NCI-H748 (cell line): ENCODE measurements at regions not wholly inside any gene's neighbourhood (a gene's known extent, or its start where the extent isn't known, plus 50 kb on each side); places are given as distances from the start of the nearest gene placed in this dataset.

Experiments used
- DNase-seq: peaks from one replicate; lab custom pipeline; 2025; ENCODE audit not compliant: unreplicated experiment; lab: John Stamatoyannopoulos, UW

DNA sequence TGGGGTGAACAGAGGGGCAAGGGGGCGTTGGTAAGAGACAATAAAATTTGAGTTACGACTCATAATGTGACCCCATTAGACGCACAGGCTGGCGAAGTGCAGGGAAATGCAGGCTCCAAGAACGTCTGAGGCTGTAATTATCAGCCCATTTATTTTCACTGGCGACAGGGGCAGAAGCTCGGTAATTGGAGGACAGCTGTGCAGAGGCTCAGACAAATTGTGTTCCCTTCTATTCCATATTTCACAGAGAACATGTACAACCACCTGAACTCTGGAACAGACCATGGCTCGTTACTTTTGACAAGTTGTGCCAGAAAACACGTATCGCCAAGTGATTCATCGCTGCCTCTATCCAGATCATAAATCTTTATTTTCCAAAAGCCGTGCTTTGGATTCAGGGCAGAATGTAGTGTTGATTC is 137.3 kb upstream of the FRMD4A start:
- DNase-seq, result peak; percentile 65

DNA sequence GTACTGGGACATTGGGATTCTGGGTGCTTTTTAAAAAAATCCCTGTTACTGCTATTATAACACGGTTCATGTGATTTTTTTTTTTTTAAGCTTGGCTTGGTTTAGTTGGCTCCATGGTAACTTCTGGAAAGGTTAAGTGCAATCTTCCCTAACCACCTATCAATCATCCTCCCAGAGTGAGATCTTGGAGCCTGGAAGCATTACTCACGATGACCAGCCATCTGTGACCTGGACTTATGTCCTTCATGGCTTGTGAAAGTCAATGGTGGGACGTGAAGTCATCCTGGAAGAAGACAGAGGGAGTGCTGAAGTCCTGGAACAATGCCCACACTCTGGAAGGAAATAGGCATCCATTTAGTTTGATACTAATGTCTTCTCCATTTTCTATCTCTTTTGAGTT is 135.5 kb upstream of the FRMD4A start:
- no peak for DNase-seq

DNA sequence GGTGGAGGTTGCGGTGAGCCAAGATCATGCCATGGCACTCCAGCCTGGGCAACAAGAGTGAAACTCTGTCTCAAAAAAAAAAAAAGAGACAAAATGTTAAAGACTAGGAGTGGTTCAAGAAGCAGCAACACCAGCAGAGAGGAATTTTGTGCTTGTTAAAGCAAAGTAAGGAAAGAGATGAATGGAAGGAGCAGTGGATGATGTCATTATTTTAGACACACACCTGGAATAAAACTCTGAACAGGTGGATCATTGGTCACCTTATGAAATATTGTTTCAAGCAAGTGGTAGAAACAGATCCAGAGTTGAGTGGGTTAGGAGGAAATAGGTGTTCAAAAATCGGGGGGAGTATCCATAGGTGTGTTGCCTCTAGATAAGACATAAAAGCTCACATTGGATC is 129.7 kb upstream of the FRMD4A start:
- DNase-seq, result no peak

GRCh38 chr10:14459665-14460064 is 128.9 kb upstream of the FRMD4A start:
- no peak for DNase-seq

GRCh38 chr10:14456870-14457266 is 126.1 kb upstream of the FRMD4A start:
- DNase-seq, result no peak

DNA sequence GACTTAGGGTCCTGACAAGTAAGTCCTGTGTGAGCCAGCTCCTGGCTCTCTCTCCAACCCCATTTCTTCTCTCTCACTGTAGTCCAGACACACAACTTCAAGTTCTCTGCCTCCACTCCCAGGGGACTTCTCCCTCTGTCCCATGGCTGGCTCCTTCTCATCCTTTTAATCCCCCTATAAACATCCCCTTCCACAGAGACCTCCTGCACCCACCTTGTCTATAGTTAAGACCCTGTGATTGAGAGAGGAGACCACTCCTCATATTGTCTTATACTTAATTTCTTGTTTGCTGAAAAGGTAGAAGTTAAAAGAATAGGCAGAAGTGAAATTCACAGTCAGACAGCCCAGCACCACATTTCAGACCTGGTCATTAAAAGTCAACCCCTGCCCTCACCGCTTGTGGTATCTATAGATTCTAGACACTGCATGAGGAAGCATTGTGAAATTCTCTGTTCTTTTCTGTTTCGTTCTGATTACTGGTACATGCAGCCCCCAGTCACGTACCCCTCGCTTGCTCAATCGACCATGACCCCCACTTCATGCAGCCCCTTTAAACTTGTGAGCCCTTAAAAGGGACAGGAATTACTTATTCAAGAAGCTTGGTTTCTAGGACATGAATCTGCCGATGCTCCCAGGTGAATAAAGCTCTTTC is 125.6 kb upstream of the FRMD4A start:
- DNase-seq, result no peak

GRCh38 chr10:14454629-14455028 is 123.9 kb upstream of the FRMD4A start:
- no peak for DNase-seq

DNA sequence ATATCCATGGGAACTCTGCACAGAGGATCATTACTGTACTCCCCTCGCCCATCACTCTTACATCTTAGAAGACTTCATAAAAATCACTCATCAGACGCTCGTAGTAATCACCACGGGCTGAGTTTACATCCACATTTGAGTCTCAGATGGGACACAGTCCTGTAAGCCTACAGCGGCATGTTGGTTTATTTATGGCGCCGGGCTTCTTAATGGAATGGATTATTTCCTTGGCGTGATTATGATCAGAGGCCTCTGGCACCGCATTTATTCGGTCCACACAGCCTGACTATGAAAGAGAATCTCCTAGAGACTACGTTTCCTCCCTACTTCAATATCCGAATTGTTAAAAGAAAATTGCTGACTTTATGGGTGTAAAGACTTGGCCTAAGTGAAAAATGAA is 123.5 kb upstream of the FRMD4A start:
- no peak for DNase-seq

- no peak for DNase-seq
Observed at GRCh38 chr10:14453593-14453992, 122.9 kb upstream of the FRMD4A start.

DNA sequence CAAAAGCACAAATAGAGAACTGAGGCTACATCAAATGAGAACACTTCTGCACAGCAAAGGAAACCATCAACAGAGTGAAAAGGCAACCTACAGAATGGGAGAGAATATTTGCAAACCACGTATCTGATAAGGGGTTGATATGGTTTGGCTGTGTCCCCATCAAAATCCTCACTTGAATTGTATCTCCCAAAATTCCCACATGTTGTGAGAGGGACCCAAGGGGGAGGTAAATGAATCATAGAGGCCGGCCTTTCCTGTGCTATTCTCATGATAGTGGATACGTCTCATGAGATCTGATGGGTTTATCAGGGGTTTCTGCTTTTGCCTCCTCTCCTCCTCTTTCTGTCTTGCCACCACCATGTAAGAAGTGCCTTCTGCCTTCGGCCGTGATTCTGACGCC is 120.6 kb upstream of the FRMD4A start:
- no peak for DNase-seq

- DNase-seq, result no peak
Observed at GRCh38 chr10:14450041-14450491, 119.3 kb upstream of the FRMD4A start.

DNA sequence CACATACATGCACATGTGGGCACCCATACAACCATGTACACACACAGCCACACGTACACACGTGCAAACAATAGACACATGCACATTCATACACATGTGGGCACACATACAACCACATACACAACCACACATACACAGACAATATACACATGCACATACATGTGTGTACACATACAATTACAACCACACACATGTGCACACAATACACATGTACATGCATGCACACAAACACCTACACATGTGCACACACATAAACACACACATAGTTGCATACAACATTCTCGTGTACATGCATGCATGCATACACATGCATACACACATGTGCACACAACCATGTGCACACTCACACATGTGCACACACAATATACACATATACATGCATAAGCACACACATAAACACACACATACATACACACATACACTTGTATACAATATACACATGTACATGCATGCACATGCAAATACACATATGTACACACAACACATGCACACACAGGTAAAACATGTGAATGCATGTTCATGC is 118.6 kb upstream of the FRMD4A start:
- DNase-seq, result no peak

GRCh38 chr10:14448197-14448990 is 117.7 kb upstream of the FRMD4A start:
- DNase-seq, result no peak

DNA sequence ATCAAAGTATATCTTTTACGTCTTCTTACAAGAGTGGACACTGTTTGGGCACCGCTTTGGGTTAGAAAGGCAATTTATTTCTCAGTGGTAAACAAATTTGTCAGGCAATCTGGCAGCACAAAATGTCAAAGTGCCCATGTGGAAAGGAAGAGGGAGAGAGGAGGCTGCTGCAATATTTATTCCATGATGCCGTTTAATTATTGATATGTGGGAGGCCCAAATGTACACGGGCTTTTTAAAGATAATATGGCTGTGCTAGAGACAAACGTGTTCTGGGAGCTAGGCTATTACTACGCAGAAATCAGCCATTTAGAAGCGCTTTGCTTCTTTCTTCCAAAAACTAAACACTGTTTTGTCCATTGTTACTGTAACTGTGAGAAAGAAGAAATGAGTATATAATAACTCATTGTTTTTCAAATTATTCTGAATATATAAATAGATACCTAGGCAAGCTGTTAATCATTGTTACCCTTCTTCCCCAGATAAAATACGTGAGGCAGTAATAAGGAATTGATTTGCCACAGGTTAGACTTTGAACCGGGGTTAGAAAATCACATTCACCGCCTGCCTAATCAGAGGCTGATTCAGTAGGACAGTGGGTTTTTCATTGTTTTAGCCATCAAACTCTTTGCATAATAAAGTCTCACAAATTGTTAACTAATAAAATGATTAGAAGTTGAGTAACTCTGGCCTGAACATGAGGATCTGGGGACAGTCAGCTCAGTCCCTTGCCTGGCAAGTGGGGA is 116.5 kb upstream of the FRMD4A start:
- no peak for DNase-seq

DNA sequence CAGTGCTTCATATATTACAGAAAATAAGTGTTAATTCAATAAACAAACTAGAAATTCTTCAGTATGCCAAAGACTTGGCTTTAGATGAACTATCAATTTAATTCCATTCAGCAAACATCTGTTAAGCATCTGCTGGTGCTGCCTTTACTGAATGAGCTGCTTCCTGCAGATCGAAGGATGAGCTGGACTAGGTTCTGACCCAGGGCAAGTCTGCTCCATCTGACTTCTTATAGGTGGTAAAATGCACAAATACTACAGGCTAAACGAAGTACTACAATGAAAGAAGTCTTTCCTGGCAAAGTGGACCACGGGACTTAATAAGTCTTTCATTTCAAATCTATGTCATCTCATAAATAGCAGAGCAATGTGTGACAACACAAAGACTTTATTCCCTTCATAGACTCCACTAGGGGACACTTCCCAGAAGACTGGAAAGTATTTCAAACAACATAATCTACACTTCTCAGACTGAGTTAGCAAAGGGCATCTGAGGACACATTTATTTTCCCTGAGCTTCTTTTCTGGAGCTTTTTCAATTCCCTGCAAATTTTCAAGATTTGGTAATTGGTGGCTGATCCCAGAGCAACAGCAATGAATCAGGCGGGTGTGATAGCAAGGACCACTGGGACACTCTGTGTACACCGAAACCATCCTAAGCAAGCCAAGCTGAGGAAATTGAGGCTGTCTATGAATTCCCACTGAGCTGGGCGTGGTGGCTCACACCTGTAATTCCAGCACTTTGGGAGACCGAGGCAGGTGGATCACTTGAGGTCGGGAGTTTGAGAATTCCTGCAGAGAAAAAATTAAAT is 108.9 kb upstream of the FRMD4A start:
- no peak for DNase-seq

GRCh38 chr10:14438576-14438975 is 107.9 kb upstream of the FRMD4A start:
- no peak for DNase-seq

DNA sequence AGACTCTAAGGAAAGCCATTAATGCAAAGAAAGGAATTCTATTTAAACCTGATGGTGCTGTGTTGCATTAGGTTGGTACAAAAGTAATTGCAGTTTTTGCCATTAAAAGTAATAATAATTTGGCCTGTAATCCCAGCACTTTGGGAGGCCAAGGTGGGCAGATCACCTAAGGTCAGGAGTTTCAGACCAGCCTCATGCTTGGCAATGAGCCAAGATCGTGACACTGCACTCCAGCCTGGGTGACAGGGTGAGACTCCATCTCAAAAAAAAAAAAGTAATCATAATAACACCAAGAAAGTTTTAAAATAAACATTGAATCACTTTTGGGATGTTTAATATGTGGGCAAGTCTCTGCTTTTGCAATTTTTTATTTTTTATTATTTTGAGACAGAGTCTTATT is 107.3 kb upstream of the FRMD4A start:
- no peak for DNase-seq

- no peak for DNase-seq
Observed at GRCh38 chr10:14435976-14436632, 105.4 kb upstream of the FRMD4A start.

DNA sequence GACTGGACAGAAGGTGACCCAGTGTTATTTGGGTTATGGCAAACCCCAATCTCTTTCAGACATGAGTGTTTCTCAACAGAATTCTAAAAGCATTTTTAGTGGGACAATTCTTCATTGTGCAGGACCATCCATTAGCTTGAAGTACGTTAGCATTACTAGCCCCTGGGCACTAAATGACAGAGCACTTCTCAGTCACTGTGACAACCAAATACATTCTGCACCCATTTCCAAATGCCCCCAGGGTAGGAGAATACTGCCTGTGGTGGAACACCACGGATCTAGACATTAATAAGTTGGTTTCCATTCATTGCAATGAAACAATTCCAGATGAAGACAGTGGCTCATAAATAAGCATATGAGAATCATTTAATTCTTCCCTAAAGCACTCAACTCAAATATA is 102.4 kb upstream of the FRMD4A start:
- DNase-seq, result no peak

GRCh38 chr10:14431868-14432267 is 101.1 kb upstream of the FRMD4A start:
- DNase-seq, result no peak
